Heart left ventricle (tissue), 16 donors: ENCODE measurements at regions not wholly inside any gene's neighbourhood (a gene's known extent, or its start where the extent isn't known, plus 50 kb on each side); places are given as distances from the start of the nearest gene placed in this dataset.

Source experiments
- ATAC-seq, 4 donors: fragments of 200-7000 bp; cut with Tn5 transposase; one replicate each; pipeline ENCODE4 v1.9.1; 2020 to 2022; ENCODE audit warnings: moderate library complexity in 4 of 4, mild to moderate bottlenecking in 3 of 4, moderate number of reproducible peaks in 1 of 4
- DNase-seq, 5 donors: peaks; one replicate each; pipeline ENCODE4 v3.0.0-alpha.2; 2020
- H3K27ac ChIP-seq, 12 donors: fragments of 200-600 bp; sonication (generic) in 4 of 12; one replicate each; pipeline versions ENCODE4 v1.5.0 to v1.8.0; 2016 to 2022; ENCODE audit warnings: mild to moderate bottlenecking in 2 of 12
- H3K27me3 ChIP-seq, 9 donors: fragments of 200-600 bp; sonication (generic) in 2 of 9; one replicate each; pipeline versions ENCODE4 v1.5.1 to v1.8.0; 2016 to 2022; ENCODE audit warnings: mild to moderate bottlenecking in 3 of 9
- H3K36me3 ChIP-seq, 9 donors: fragments of 200-600 bp; sonication (generic) in 2 of 9; one replicate each; pipeline versions ENCODE4 v1.5.0 to v1.8.0; 2018 to 2022; ENCODE audit warnings: mild to moderate bottlenecking in 2 of 9
- H3K4me1 ChIP-seq, 12 donors: fragments of 200-600 bp; sonication (generic) in 4 of 12; one replicate each; pipeline versions ENCODE4 v1.5.0 to v1.8.0; 2016 to 2022; ENCODE audit warnings: mild to moderate bottlenecking in 3 of 12
- H3K4me3 ChIP-seq, 12 donors: fragments of 200-600 bp; sonication (generic) in 4 of 12; one replicate each; pipeline versions ENCODE4 v1.5.0 to v1.8.0; 2017 to 2022; ENCODE audit warnings: mild to moderate bottlenecking in 9 of 12, moderate library complexity in 4 of 12
- H3K9me3 ChIP-seq, 12 donors: fragments of 200-600 bp; sonication (generic) in 4 of 12; one replicate each; pipeline versions ENCODE4 v1.5.0 to v1.8.0; 2016 to 2022; ENCODE audit warnings: mild to moderate bottlenecking in 1 of 12
- CTCF ChIP-seq, 12 donors: fragments of 200-600 bp; sonication (generic) in 4 of 12; IDR thresholded peaks; one replicate each; pipeline versions ENCODE4 v1.5.0 to v1.8.0; 2018 to 2022; ENCODE audit warnings: antibody characterized with exemption in 12 of 12, mild to moderate bottlenecking in 5 of 12
- POLR2A ChIP-seq, 2 donors: fragments of 450-650 bp; IDR thresholded peaks; one replicate each; pipeline ENCODE4 v1.6.1; 2017; ENCODE audit warnings: antibody characterized with exemption in 2 of 2, mild to moderate bottlenecking in 2 of 2, moderate library complexity in 2 of 2
- WGBS, 4 donors: extraction: QIAGEN DNeasy Blood & Tissue Kit in 2 of 4; methylation state at CpG; one replicate each; pipeline versions ENCODE4 v1.1.5 to v1.1.7; 2013 to 2018; 5-methylcytosine and 5-hydroxymethylcytosine counted together
- intact Hi-C, 10 donors: fragments of 100-400 bp; cut with DNase I; formaldehyde crosslinking; loops; one replicate each; pipeline versions ENCODE4 v1.11.1 to v1.14.2; 2022
- donor health status: ischemic (EF 13 %, LVEDD 7.1; RV severe dilation, severe dysfunction).
- donor health status: healthy with polysubstance abuse.
- donor health status: DM: no; HTN: yes; CAD: no.
- donor health status: DM: no; HTN: no; CAD: no.
- donor health status: ischemic (EF 25% LVEDD 6.9; RV normal size, moderate dysfunction).
- donor health status: ischemic (EF 25% LVEDD 5.7; RV mildly dilated, moderate dysfunction).
- donor health status: healthy.
- donor health status: DM: yes; HTN: yes; CAD: no.
- donor health status: ischemic (EF 35%, LVEDD 5.7; RV mildly dilated, moderate dysfunction).
- donor health status: nonischemic (EF 11% LVEDD 7.7; RV severe dilation, severe dysfunction).
- donor health status: DM: yes; HTN: yes; CAD: no.
- donor health status: PGD.
- donor health status: ischemic (EF 29% LVEDD 5.4; RV normal size, mild dysfunction).
- donor health status: nonischemic (EF 23%, LVEDD 6.1; RV moderate dilation, normal function).

- H3K36me3 ChIP-seq, result no peaks in the 10 kb centered on the region
- intact Hi-C loops, result no loop called here
- no peak overlapping the region for H3K27ac ChIP-seq
- TF ChIP-seq POLR2A (IDR thresholded peaks at IDR 0.05) (no peak), CTCF (IDR thresholded peaks at IDR 0.05) (no peak)
- H3K4me1 ChIP-seq, result no peaks in the 10 kb centered on the region
- DNase-seq (no peak), ATAC-seq (no peak)
- peaks cover 0 to 21% (median 8%) of the 10 kb centered on the region in 12 donors for H3K9me3 ChIP-seq
- H3K4me3 ChIP-seq, result no peak overlapping the region
- no peaks in the 10 kb centered on the region for H3K27me3 ChIP-seq
- WGBS, 4 donors, result 94 to 100% (median 99%) methylated on average over 1 of the region's 1 CpG
Measured at GRCh38 chr10:24047176-24047575, 161.8 kb upstream of the KIAA1217 start.

DNA sequence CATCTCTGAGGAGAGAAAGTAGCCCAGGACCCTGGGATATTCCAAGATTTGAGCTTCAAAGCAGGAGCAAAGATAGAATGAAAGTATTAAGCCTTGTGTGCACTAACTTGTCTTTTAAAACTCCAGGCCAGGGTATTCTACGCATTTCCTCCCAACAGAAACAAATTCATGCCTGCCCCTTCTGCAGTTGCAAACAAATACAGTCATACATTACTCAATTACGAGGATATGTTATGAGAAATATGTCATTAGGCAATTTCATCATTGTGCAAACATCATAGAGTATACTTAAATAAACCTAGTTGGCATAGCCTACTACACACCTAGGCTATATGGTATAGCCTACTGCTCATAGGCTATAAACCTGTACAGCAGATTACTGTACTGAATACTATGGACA lies 154.5 kb upstream of the KIAA1217 start:
- TF ChIP-seq POLR2A (IDR thresholded peaks at IDR 0.05), result no peak
- TF ChIP-seq CTCF (IDR thresholded peaks at IDR 0.05), result no peak
- ATAC-seq, result no peak
- intact Hi-C loops, result no loop called here
- H3K27me3 ChIP-seq, result no peaks in the 10 kb centered on the region
- no peak overlapping the region for H3K27ac ChIP-seq
- no peak for DNase-seq
- H3K36me3 ChIP-seq, result no peaks in the 10 kb centered on the region
- H3K9me3 ChIP-seq, result peaks cover 0 to 20% (median 8%) of the 10 kb centered on the region in 12 donors
- H3K4me1 ChIP-seq, result no peaks in the 10 kb centered on the region
- H3K4me3 ChIP-seq, result no peak overlapping the region
- 89 to 94% (median 93%) methylated on average over 2 of the region's 2 CpGs for WGBS, 4 donors

- Histone ChIP-seq H3K27ac (peak overlapping the region in 2 of 12 donors; percentile 24 to 52), H3K9me3 (no peaks in the 10 kb centered on the region), H3K27me3 (no peaks in the 10 kb centered on the region), H3K4me1 (peaks cover 0 to 3% (median 0%) of the 10 kb centered on the region in 12 donors), H3K36me3 (no peaks in the 10 kb centered on the region), H3K4me3 (no peak overlapping the region)
- TF ChIP-seq CTCF (IDR thresholded peaks at IDR 0.05), result no peak
- no peak for TF ChIP-seq POLR2A (IDR thresholded peaks at IDR 0.05)
- WGBS, 4 donors, result 49 to 76% (median 56%) methylated on average over 4 of the region's 4 CpGs
- intact Hi-C loops, result no loop called here
- ATAC-seq, result peak in 1 of 4 donors; percentile 39
- DNase-seq, result no peak
Measured at GRCh38 chr10:24080207-24080606, 128.7 kb upstream of the KIAA1217 start.

DNA sequence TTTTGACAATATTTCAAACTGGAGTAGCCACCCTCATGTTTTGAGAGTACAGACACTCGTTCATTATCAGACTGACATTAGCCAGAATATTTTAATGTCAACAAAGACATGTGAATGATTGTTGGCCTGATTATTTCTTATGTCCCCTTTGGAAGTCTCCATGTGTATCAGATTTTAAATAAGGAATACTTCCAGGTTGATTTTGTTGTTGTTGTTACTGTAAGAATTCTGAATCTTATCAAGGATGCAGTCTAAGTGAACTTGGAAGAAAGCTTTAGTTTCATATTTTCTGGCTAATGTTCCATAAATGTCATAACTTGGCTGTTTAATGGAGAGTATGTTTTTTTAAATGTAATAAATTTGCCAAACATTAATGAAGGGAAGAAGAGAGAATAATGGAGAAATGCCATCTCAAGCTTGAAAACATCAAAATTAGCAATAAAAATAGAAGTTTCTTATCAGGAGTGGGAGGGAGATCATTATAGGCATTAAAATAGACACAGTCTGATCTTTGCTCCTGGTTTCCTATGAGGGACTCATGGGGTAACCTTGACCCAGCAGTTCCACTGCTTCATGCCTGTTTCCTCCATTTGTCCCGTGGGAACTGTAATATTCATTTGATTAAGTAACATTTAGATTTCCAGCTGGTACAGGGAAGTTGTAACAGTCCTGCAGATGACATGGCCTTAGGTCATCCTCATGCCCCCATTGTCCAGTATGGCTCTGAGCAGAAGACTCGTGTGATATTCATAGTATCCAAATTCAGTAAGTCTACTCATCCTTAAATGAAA lies 122.4 kb upstream of the KIAA1217 start:
- Histone ChIP-seq H3K36me3 (no peaks in the 10 kb centered on the region), H3K4me3 (no peak overlapping the region), H3K9me3 (peaks cover 0 to 3% (median 0%) of the 10 kb centered on the region in 12 donors), H3K27me3 (no peaks in the 10 kb centered on the region), H3K4me1 (peaks cover 0 to 17% (median 9%) of the 10 kb centered on the region in 12 donors), H3K27ac (no peak overlapping the region)
- 33 to 49% (median 35%) methylated on average over 3 of the region's 3 CpGs for WGBS, 4 donors
- ATAC-seq (peak in 1 of 4 donors; percentile 26), DNase-seq (no peak)
- intact Hi-C loops, result no loop called here
- no peak for TF ChIP-seq CTCF (IDR thresholded peaks at IDR 0.05)
- no peak for TF ChIP-seq POLR2A (IDR thresholded peaks at IDR 0.05)
